Astrocyte of the hippocampus (primary cell): ENCODE measurements at regions not wholly inside any gene's neighbourhood (a gene's known extent, or its start where the extent isn't known, plus 50 kb on each side); places are given as distances from the start of the nearest gene placed in this dataset.
A peak's percentile ranks its signal among the peaks of the same experiment; 100 is the strongest.
"Not testable (repeated sequence)": the region's sequence is repeated elsewhere in the genome, so short reads cannot be mapped to it uniquely, and the experiment has no call there.

Source experiments
- DNase-seq: peaks from one replicate; pipeline ENCODE4 v3.0.0; 2011; ENCODE audit warnings: low read depth, low spot score

GRCh38 chr5:89087128-89087527 lies 204.1 kb upstream of the MEF2C start:
- DNase-seq = no peak

- DNase-seq = no peak
These were observed 203.6 kb upstream of the MEF2C start for GRCh38 chr5:89086390-89087086.

GRCh38 chr5:89083791-89084190 lies 200.8 kb upstream of the MEF2C start:
- peak; percentile 12 for DNase-seq

- DNase-seq = no peak
These were observed 198.4 kb upstream of the MEF2C start for GRCh38 chr5:89081360-89081759.

GRCh38 chr5:89080467-89081116 lies 197.6 kb upstream of the MEF2C start:
- DNase-seq = no peak

GRCh38 chr5:89072842-89073672 lies 190.1 kb upstream of the MEF2C start:
- DNase-seq = no peak

- DNase-seq = no peak
These were observed 189.0 kb upstream of the MEF2C start for GRCh38 chr5:89071941-89072331.

GRCh38 chr5:89071101-89071940 lies 188.3 kb upstream of the MEF2C start:
- DNase-seq = peak; percentile 53

GRCh38 chr5:89069591-89069990 lies 186.6 kb upstream of the MEF2C start:
- DNase-seq = no peak

GRCh38 chr5:89067362-89067761 lies 184.4 kb upstream of the MEF2C start:
- DNase-seq = no peak

- DNase-seq = no peak
These were observed 182.9 kb upstream of the MEF2C start for GRCh38 chr5:89065919-89066318.

GRCh38 chr5:89064736-89065135 lies 181.8 kb upstream of the MEF2C start:
- no peak for DNase-seq

- no peak for DNase-seq
These were observed 181.1 kb upstream of the MEF2C start for GRCh38 chr5:89064054-89064453.

- DNase-seq = no peak
These were observed 177.8 kb upstream of the MEF2C start for GRCh38 chr5:89060768-89061167.

GRCh38 chr5:89059274-89059673 lies 176.3 kb upstream of the MEF2C start:
- no peak for DNase-seq

GRCh38 chr5:89055695-89056085 lies 172.7 kb upstream of the MEF2C start:
- no peak for DNase-seq

GRCh38 chr5:89055015-89055694 lies 172.2 kb upstream of the MEF2C start:
- no peak for DNase-seq

- DNase-seq = no peak
These were observed 170.6 kb upstream of the MEF2C start for GRCh38 chr5:89053547-89053946.

- DNase-seq = not testable (repeated sequence)
These were observed 167.1 kb upstream of the MEF2C start for GRCh38 chr5:89050062-89050461.

- DNase-seq = peak; percentile 83
These were observed 164.6 kb upstream of the MEF2C start for GRCh38 chr5:89047571-89047970.

GRCh38 chr5:89045216-89045615 lies 162.2 kb upstream of the MEF2C start:
- DNase-seq = no peak
